ENCODE measurements at regions not wholly inside any gene's neighbourhood (a gene's known extent, or its start where the extent isn't known, plus 50 kb on each side); places are given as distances from the start of the nearest gene placed in this dataset.

DNA sequence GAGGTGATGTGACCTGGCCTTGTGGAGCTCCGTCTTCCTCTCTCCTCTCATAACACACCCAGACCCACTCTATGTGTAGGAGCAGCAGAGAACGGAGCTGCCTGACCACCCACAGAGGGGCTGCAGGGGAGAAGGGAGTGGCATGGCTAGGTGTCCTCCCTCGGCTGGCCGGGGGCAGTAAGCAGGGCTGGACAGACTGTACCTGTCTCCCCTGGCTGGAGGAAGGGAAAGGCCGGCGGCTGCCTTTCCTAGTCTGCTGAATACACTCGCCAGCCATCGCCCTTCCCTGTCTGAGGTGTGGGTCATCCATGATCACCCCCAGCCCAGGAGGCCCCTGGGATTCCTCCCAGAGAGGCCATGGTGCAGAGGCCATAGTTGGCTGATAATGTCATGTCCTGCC, 187.2 kb upstream of the AJAP1 start:
- TF ChIP-seq, protein P1, sequence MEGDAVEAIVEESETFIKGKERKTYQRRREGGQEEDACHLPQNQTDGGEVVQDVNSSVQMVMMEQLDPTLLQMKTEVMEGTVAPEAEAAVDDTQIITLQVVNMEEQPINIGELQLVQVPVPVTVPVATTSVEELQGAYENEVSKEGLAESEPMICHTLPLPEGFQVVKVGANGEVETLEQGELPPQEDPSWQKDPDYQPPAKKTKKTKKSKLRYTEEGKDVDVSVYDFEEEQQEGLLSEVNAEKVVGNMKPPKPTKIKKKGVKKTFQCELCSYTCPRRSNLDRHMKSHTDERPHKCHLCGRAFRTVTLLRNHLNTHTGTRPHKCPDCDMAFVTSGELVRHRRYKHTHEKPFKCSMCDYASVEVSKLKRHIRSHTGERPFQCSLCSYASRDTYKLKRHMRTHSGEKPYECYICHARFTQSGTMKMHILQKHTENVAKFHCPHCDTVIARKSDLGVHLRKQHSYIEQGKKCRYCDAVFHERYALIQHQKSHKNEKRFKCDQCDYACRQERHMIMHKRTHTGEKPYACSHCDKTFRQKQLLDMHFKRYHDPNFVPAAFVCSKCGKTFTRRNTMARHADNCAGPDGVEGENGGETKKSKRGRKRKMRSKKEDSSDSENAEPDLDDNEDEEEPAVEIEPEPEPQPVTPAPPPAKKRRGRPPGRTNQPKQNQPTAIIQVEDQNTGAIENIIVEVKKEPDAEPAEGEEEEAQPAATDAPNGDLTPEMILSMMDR (IDR thresholded peaks at IDR 0.05; ENCODE audit: borderline replicate concordance, extremely low read depth, low read length, poor library complexity, severe bottlenecking): no peak
- no peak for TF ChIP-seq EZH2 (IDR thresholded peaks at IDR 0.05; ENCODE audit: borderline replicate concordance, low read depth, low read length, severe bottlenecking)

Data from DND-41 (cell line).